GM19468 (cell line): ENCODE measurements at regions not wholly inside any gene's neighbourhood (a gene's known extent, or its start where the extent isn't known, plus 50 kb on each side); places are given as distances from the start of the nearest gene placed in this dataset.

Source experiments
- ATAC-seq: cut with Tn5 transposase; IDR thresholded peaks from one replicate; pipeline ENCODE4 v1.9.1; 2021; ENCODE audit warnings: mild to moderate bottlenecking, moderate library complexity, moderate number of reproducible peaks; ENCODE audit not compliant: unreplicated experiment; ENCODE audit errors: extremely low read depth

DNA sequence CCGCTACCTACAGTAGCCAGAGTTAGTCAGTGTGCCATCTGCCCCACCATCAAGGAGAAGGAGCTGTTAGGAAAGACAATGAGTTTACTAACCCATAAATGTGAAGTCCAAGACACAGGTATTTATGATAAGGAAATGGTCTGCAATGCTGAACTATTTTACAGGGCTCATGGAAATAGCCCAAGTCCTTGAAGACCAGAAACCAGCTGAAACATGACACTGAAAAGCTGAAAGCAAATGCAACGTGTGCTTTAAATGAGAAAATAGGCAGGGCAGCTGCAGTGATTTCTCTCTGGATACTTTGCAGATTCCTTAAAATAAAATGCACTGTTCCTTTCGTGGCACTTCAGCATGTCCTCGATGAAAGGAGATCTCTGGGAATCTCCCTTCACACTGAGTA lies 256.4 kb upstream of the TCF4 start:
- no peak for ATAC-seq

DNA sequence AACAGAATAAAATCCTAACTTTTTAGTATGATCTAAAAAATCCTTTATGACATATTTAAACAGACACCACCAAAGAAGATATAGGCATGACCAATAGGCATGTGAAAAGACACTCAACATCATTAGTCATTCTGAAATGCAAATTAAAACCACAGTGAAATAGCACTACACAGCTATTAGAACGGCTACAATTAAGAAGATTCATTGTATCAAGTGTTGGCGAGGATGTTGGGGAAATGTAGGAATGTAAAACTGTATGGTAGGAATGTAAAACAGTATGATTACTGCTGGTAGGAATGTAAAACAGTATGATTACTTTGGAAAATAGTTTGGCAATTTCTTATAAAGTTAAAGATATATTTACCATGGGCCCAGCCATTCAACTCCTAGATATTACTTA lies 253.3 kb upstream of the TCF4 start:
- ATAC-seq, result no peak

DNA sequence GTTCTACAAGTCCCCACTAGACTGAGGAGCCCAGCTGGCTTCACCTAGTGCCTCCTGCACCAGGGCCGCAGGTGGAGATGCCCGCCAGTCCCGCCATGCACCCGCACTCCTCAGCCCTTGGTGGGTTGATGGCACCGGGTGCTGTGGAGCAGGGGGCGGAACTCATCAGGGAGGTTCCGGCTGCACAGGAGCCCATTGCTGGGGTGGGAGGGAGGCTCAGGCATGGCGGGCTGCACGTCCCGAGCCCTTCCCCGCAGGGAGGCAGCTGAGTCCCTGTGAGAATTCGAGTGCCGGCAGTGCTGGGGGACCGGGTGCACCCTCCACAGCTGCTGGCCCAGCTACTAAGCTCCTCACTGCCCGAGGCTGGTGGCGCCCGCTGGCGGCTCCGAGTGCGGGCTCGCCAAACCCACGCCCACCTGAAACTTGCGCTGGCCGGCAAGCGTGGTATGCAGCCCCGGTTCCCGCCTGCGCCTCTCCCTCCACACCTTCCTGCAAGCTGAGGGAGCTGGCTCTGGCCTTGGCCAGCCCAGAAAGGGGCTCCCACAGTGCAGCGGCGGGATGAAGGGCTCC lies 252.7 kb upstream of the TCF4 start:
- ATAC-seq, result no peak

GRCh38 chr18:55839343-55839742 lies 251.4 kb upstream of the TCF4 start:
- no peak for ATAC-seq

GRCh38 chr18:55838841-55839240 lies 250.8 kb upstream of the TCF4 start:
- no peak for ATAC-seq

- ATAC-seq, result no peak
Measured at GRCh38 chr18:55838319-55838718, 250.3 kb upstream of the TCF4 start.

DNA sequence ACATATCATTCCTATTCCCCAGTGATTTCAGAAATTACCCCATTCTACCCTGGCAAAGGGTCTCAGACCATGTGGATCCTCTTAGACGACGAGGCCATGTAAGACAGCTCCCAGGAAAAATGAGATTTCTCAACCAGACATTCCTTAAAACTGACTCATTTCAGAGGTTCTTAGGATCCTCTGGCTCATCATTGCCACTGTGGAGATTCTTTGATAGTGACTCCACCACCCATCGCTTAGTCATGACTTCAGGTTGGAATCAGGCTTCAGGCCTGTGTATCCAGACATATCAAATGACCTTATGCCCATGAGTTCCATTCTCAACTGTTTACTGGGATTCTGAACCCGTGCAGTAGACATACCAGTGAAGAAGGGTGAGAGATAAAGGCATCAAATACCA lies 245.6 kb upstream of the TCF4 start:
- no peak for ATAC-seq

DNA sequence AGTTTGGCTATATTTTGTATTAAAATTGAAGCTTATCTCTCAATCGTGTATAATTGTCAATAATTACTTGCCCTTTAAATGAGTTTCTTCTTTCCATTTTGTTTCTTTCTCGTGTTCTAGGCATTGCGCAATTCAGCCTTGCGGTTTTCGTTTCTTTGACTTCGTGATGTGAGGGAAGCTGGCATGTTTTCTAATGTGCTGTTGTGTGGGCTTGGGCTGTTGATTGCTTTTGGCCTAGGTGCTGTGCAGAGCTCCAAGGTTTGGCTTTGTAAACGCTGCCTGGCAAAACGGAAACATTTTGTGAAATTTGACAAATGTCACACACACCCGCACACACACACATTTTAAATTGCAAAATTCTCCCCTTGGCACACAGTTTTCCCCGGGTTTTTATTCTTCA lies 242.6 kb upstream of the TCF4 start:
- ATAC-seq, result no peak

DNA sequence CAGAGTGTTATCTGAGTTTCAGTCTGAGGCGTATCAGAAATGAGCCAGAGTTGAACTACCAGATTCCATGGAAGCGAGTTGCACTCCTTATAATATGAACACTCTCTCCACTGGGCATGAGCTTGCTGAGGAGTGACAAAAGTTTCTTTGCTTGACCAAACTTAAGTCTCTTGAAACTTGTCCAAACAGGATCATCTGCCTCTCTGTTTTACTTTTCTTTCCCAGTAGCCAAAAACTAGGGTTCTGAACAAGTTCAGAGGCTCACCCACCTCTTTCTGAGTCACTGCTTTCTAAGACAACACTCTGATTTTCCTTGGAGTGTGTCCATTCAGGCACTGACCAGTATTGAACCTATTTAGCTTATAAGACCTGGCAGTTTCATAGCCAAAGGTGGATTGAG lies 233.2 kb upstream of the TCF4 start:
- ATAC-seq, result no peak

- ATAC-seq, result no peak
Measured at GRCh38 chr18:55819448-55819847, 231.5 kb upstream of the TCF4 start.

DNA sequence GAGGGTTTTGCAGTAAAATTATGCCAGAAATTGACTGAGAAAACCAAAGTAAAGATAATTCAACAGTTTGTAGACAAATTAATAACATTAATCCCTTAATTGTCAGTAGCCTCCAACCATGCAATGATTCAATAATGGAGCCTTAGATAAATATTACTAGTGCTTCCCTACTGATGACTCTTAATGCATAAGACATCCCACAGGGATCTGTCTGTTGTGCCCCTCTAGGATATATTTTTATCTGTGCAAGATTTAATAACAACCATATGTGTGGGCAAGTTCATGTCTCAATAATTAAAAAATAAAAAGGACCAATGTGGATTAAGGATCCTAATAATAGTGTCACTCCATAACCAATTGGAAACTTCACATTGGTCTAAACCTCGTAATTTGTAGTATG lies 230.3 kb upstream of the TCF4 start:
- no peak for ATAC-seq

GRCh38 chr18:55811925-55812324 lies 223.9 kb upstream of the TCF4 start:
- ATAC-seq, result no peak

- ATAC-seq, result no peak
Measured at GRCh38 chr18:55805666-55806065, 217.7 kb upstream of the TCF4 start.

- no peak for ATAC-seq
Measured at GRCh38 chr18:55795101-55795669, 207.2 kb upstream of the TCF4 start.

- no peak for ATAC-seq
Measured at GRCh38 chr18:55794288-55795052, 206.5 kb upstream of the TCF4 start.

DNA sequence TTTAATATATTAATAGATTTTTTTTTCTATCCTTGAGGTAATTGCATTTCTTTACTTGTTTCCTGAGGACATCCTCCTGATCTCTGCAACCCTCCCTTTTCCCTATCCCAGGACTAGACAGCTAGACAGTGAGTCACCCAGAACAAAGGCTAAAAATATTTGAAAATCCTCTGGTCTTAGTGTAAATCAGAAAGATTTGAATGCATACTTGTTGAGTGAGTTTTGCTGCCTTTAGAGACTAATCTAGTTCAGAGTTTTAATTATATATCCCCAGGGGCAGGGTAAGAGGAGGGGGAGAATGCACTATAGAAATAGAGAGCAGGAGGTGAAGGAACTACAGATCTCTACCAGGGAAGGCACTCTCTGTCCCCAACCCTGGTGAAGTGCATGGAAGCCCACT lies 202.3 kb upstream of the TCF4 start:
- no peak for ATAC-seq

GRCh38 chr18:55787536-55788073 lies 199.6 kb upstream of the TCF4 start:
- ATAC-seq, result no peak

DNA sequence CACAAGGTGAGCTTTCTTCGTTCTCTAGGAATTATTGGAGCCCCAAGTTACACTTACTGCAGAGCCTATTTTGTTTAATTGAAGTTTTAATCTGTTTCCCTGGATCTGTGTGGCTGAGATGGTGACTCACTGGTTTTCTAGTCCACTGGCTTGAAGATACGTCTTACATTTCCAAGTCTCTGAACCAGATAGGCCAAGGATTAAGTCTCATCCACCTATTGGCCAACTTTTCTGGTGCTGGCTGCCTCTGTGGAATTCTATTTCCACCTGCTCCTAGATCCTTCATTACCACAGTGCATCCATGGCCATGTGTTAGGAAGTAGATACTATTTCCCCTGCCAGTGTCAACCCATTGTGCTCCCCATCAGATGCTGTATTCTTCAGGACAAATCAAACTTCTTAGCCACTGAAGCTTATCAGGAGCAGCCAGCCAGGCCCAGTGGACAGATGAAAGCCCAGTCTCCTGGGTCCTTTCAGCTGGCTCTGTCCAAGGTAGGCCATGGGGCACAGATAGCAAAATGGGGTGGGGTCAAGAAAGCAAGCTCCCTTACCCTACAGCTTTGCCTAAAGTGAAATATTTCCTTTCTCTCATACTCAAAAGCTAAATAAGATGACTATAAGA lies 198.8 kb upstream of the TCF4 start:
- ATAC-seq, result no peak

DNA sequence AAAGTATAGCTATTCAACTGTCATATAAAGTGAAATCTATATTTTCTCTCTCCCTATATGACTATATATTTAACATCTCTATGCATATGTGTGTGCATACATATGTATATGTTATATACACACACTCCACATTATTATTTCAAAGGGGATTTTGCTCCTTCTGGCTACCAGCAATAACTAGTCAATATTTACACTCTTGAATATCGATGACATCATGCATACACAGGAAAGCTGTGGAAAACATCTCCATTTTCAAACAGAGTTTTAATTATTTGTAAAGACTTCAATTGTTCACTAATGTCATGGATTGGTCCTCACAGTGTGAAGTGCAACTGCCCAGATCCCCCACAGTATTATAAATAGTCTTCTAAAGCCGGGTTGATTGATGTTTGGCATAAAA lies 195.9 kb upstream of the TCF4 start:
- ATAC-seq, result no peak

GRCh38 chr18:55781481-55781957 lies 193.5 kb upstream of the TCF4 start:
- no peak for ATAC-seq

GRCh38 chr18:55780586-55781071 lies 192.6 kb upstream of the TCF4 start:
- no peak for ATAC-seq
